ENCODE measurements at regions not wholly inside any gene's neighbourhood (a gene's known extent, or its start where the extent isn't known, plus 50 kb on each side); places are given as distances from the start of the nearest gene placed in this dataset.

- Histone ChIP-seq H3K23ac (ENCODE audit: insufficient read length) (no peak overlapping the region), H3K79me2 (ENCODE audit: control insufficient read depth in 1 of 2, insufficient read depth in 2 of 2, low read length in 2 of 2) (no peaks in the 10 kb centered on the region), H3K79me1 (ENCODE audit: low read depth, low read length) (no peaks in the 10 kb centered on the region), H3K9me3 (ENCODE audit: insufficient read depth in 2 of 2, low read depth in 1 of 2, low read length in 1 of 2) (no peaks in the 10 kb centered on the region), H2BK15ac (ENCODE audit: low read length) (no peak overlapping the region), H3K4ac (replicated peaks; ENCODE audit: insufficient read length, low read depth, low read length) (no peak overlapping the region), H3K9ac (replicated peaks in 1 of 4; ENCODE audit: extremely low read depth in 1 of 4, low read depth in 3 of 4, low read length in 3 of 4) (no peak overlapping the region), H2AFZ (ENCODE audit: low read length) (no peak overlapping the region), H3K27ac (ENCODE audit: low read depth, low read length) (no peak overlapping the region), H3K18ac (ENCODE audit: extremely low read depth, low read length) (no peak overlapping the region), H3K56ac (replicated peaks; ENCODE audit: insufficient read length, low read depth, low read length) (no peak overlapping the region), H3K27me3 (replicated peaks in 1 of 4; ENCODE audit: control insufficient read depth in 3 of 4, extremely low read depth in 1 of 4, insufficient read depth in 3 of 4, low read length in 3 of 4) (no peaks in the 10 kb centered on the region; a peak in 1 of 7 replicates), H3K4me1 (replicated peaks in 1 of 4; ENCODE audit: control insufficient read depth in 3 of 4, insufficient read depth in 4 of 4, low read length in 3 of 4) (no peaks in the 10 kb centered on the region), H3K36me3 (ENCODE audit: control insufficient read depth in 2 of 4, insufficient read depth in 4 of 4, low read length in 3 of 4) (no peaks in the 10 kb centered on the region), H2BK12ac (ENCODE audit: low read depth, low read length) (no peak overlapping the region), H3K4me2 (ENCODE audit: insufficient read depth in 1 of 2, low read depth in 2 of 2, low read length in 2 of 2) (no peak overlapping the region), H4K91ac (replicated peaks; ENCODE audit: insufficient read length, low read length) (no peak overlapping the region), H3K23me2 (ENCODE audit: low read depth, low read length) (no peaks in the 10 kb centered on the region; the same call in 1 of the 2 replicates), H3K14ac (ENCODE audit: insufficient read length) (no peak overlapping the region), H2BK120ac (replicated peaks; ENCODE audit: low read depth, low read length) (no peak overlapping the region), H3K4me3 (ENCODE audit: extremely low read depth in 1 of 4, insufficient read depth in 2 of 4, low read depth in 3 of 4, low read length in 4 of 4) (no peak overlapping the region), H2BK20ac (ENCODE audit: low read length) (no peak overlapping the region), H4K20me1 (replicated peaks in 1 of 2; ENCODE audit: control insufficient read depth in 1 of 2, insufficient read depth in 2 of 2, low read length in 2 of 2) (no peaks in the 10 kb centered on the region), H2AK5ac (ENCODE audit: low read depth, low read length) (no peak overlapping the region), H4K5ac (ENCODE audit: insufficient read length, low read depth, low read length) (no peak overlapping the region), H4K8ac (ENCODE audit: extremely low read depth, insufficient read depth, low read length) (no peak overlapping the region), H2BK5ac (ENCODE audit: low read depth, low read length) (no peak overlapping the region)
- POLR2A ChIA-PET (ENCODE audit: partially characterized antibody): no interaction called here
- DNase-seq (ENCODE audit: low read depth in 1 of 2, low spot score in 2 of 2) (no peak), FAIRE-seq (no peak)
- WGBS, 2 experiments (ENCODE audit: extremely low coverage in 1 of 2, insufficient coverage in 1 of 2, insufficient read length in 1 of 2, insufficient replicate concordance in 2 of 2, low coverage in 1 of 2, low lambda C conversion rate in 2 of 2, missing lambda C conversion rate in 1 of 2): 100% methylated on average over 1 of the region's 1 CpG; no CpG with 5 or more reads in 1 of the 2 experiments
- CTCF ChIA-PET (ENCODE audit: partially characterized antibody): no interaction called here
- TF ChIP-seq SP1 (IDR thresholded peaks at IDR 0.05; ENCODE audit: low read depth, low read length) (no peak), CBX8 (IDR thresholded peaks at IDR 0.05; ENCODE audit: borderline replicate concordance, low read depth, low read length) (no peak), TAF1 (IDR thresholded peaks at IDR 0.05; ENCODE audit: low read depth, low read length) (no peak), RAD21 (IDR thresholded peaks at IDR 0.05 in 1 of 2, conservative IDR thresholded peaks at IDR 0.05 in 1 of 2; ENCODE audit: low read depth in 2 of 2, low read length in 2 of 2) (no peak), RNF2 (IDR thresholded peaks at IDR 0.05; ENCODE audit: borderline replicate concordance, low read depth, low read length, missing control alignments, poor library complexity, severe bottlenecking) (no peak), KDM1A (IDR thresholded peaks at IDR 0.05; ENCODE audit: borderline replicate concordance, low read length) (no peak), NANOG (IDR thresholded peaks at IDR 0.05; ENCODE audit: insufficient read depth, low read depth, low read length, poor library complexity, severe bottlenecking) (no peak), MAFK (IDR thresholded peaks at IDR 0.05; ENCODE audit: low read depth, low read length) (no peak)
Observed at GRCh38 chr5:74304536-74304935, 336.0 kb downstream of the ENC1 start.
